ENCODE measurements at regions not wholly inside any gene's neighbourhood (a gene's known extent, or its start where the extent isn't known, plus 50 kb on each side); places are given as distances from the start of the nearest gene placed in this dataset.
A peak's percentile ranks its signal among the peaks of the same experiment; 100 is the strongest.
"Not testable (repeated sequence)": the region's sequence is repeated elsewhere in the genome, so short reads cannot be mapped to it uniquely, and the experiment has no call there.

GRCh38 chr13:19056355-19056880 lies 125.2 kb downstream of the TUBA3C start:
- H3K9me3 ChIP-seq (ENCODE audit: control insufficient read depth in 5 of 5, low read length in 5 of 5): peaks cover 0 to 11% (median 0%) of the 10 kb centered on the region in 5 donors
- H3K4me3 ChIP-seq (ENCODE audit: low read depth in 1 of 5, low read length in 5 of 5): no peak overlapping the region
- H3K27me3 ChIP-seq (ENCODE audit: control insufficient read depth in 5 of 5, insufficient read depth in 4 of 5, low read length in 5 of 5): peaks cover 0 to 2% (median 0%) of the 10 kb centered on the region in 5 donors
- no peak overlapping the region for H3K9ac ChIP-seq (ENCODE audit: low read length in 5 of 5)
- no peaks in the 10 kb centered on the region for H3K4me1 ChIP-seq (ENCODE audit: control insufficient read depth in 5 of 5, insufficient read depth in 5 of 5, low read length in 5 of 5)
- H3K36me3 ChIP-seq (ENCODE audit: control insufficient read depth in 5 of 5, insufficient read depth in 5 of 5, low read length in 5 of 5): no peaks in the 10 kb centered on the region
- H3K27ac ChIP-seq (ENCODE audit: low read depth, low read length): no peak overlapping the region

DNA sequence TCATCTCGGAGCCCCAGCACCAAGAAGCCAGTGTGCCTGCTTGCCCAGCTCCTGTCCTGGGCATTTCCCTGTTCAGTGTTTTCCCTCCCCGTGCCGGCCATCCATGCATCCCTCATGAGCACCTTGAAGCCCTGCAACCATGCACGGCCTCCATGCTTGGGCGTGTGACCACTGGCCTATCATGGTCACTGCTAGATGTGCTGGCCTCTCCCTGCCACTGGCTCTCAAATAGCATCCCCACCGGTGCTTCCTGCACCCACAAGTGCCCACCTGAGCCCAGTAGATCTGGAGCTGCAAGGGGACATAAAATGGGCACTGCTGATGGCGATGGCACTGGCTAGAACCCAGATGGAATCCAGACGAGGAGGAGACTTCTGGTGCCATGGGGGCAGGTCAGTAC lies 126.0 kb downstream of the TUBA3C start:
- no peaks in the 10 kb centered on the region for H3K27me3 ChIP-seq (ENCODE audit: control insufficient read depth in 5 of 5, insufficient read depth in 4 of 5, low read length in 5 of 5)
- H3K9me3 ChIP-seq (ENCODE audit: control insufficient read depth in 5 of 5, low read length in 5 of 5): peaks cover 0 to 11% (median 0%) of the 10 kb centered on the region in 5 donors
- H3K4me3 ChIP-seq (ENCODE audit: low read depth in 1 of 5, low read length in 5 of 5): no peak overlapping the region
- H3K4me1 ChIP-seq (ENCODE audit: control insufficient read depth in 5 of 5, insufficient read depth in 5 of 5, low read length in 5 of 5): no peaks in the 10 kb centered on the region
- H3K9ac ChIP-seq (ENCODE audit: low read length in 5 of 5): no peak overlapping the region
- H3K36me3 ChIP-seq (ENCODE audit: control insufficient read depth in 5 of 5, insufficient read depth in 5 of 5, low read length in 5 of 5): no peaks in the 10 kb centered on the region
- H3K27ac ChIP-seq (ENCODE audit: low read depth, low read length): no peak overlapping the region

- Histone ChIP-seq H3K9me3 (ENCODE audit: control insufficient read depth in 5 of 5, low read length in 5 of 5) (peaks cover 0 to 8% (median 0%) of the 10 kb centered on the region in 5 donors), H3K27ac (ENCODE audit: low read depth, low read length) (no peak overlapping the region), H3K9ac (ENCODE audit: low read length in 5 of 5) (no peak overlapping the region), H3K36me3 (ENCODE audit: control insufficient read depth in 5 of 5, insufficient read depth in 5 of 5, low read length in 5 of 5) (no peaks in the 10 kb centered on the region), H3K4me1 (ENCODE audit: control insufficient read depth in 5 of 5, insufficient read depth in 5 of 5, low read length in 5 of 5) (no peaks in the 10 kb centered on the region), H3K4me3 (ENCODE audit: low read depth in 1 of 5, low read length in 5 of 5) (peak overlapping the region in 1 of 5 donors; percentile 4), H3K27me3 (ENCODE audit: control insufficient read depth in 5 of 5, insufficient read depth in 4 of 5, low read length in 5 of 5) (no peaks in the 10 kb centered on the region)
These were observed 128.1 kb downstream of the TUBA3C start for GRCh38 chr13:19053561-19053960.

DNA sequence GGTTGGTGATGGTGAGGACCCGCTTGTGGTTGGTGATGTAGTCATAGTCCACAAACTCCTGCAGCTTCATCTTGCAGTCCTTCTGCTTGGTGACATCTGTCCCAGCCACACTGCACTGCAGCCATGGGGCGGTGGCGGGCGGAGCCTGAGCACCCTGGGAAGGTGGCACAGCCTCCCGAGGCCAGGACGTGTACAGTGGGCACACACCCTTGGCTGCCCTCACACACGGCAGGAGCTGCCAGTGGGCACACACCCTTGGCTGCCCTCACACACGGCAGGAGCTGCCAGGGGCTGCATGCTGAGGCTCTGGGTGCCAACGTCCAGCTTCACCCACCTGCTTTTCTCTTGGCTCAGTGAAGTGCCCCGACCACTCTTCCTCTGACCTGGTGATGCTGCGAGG lies 128.7 kb downstream of the TUBA3C start:
- Histone ChIP-seq H3K4me1 (ENCODE audit: control insufficient read depth in 5 of 5, insufficient read depth in 5 of 5, low read length in 5 of 5) (no peaks in the 10 kb centered on the region), H3K4me3 (ENCODE audit: low read depth in 1 of 5, low read length in 5 of 5) (no peak overlapping the region), H3K9ac (ENCODE audit: low read length in 5 of 5) (no peak overlapping the region), H3K27me3 (ENCODE audit: control insufficient read depth in 5 of 5, insufficient read depth in 4 of 5, low read length in 5 of 5) (no peaks in the 10 kb centered on the region), H3K27ac (ENCODE audit: low read depth, low read length) (no peak overlapping the region), H3K9me3 (ENCODE audit: control insufficient read depth in 5 of 5, low read length in 5 of 5) (peaks cover 0 to 8% (median 0%) of the 10 kb centered on the region in 5 donors), H3K36me3 (ENCODE audit: control insufficient read depth in 5 of 5, insufficient read depth in 5 of 5, low read length in 5 of 5) (no peaks in the 10 kb centered on the region)

DNA sequence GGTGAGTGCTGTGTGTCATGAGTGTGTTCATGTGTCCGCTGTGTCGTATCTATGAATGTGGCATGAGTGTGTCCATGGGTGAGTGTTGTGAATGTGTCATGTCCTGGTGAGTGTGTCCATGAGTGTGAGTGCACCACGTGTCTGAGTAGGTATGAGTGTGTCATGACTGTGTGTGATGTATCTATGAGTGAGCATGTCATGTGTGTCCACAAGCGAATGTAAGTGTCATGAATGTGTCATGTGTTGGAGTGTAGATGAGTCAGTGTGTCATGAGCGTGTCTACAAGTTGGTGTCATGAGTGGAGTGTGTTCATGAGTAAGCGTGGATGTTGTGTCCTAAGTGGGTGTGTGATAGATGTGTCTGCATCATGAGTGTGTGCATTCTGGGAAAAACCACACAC lies 129.4 kb downstream of the TUBA3C start:
- Histone ChIP-seq H3K4me1 (ENCODE audit: control insufficient read depth in 5 of 5, insufficient read depth in 5 of 5, low read length in 5 of 5) (no peaks in the 10 kb centered on the region), H3K36me3 (ENCODE audit: control insufficient read depth in 5 of 5, insufficient read depth in 5 of 5, low read length in 5 of 5) (no peaks in the 10 kb centered on the region), H3K27ac (ENCODE audit: low read depth, low read length) (no peak overlapping the region), H3K9me3 (ENCODE audit: control insufficient read depth in 5 of 5, low read length in 5 of 5) (peaks cover 0 to 8% (median 0%) of the 10 kb centered on the region in 5 donors), H3K27me3 (ENCODE audit: control insufficient read depth in 5 of 5, insufficient read depth in 4 of 5, low read length in 5 of 5) (no peaks in the 10 kb centered on the region), H3K9ac (ENCODE audit: low read length in 5 of 5) (no peak overlapping the region), H3K4me3 (ENCODE audit: low read depth in 1 of 5, low read length in 5 of 5) (no peak overlapping the region)

DNA sequence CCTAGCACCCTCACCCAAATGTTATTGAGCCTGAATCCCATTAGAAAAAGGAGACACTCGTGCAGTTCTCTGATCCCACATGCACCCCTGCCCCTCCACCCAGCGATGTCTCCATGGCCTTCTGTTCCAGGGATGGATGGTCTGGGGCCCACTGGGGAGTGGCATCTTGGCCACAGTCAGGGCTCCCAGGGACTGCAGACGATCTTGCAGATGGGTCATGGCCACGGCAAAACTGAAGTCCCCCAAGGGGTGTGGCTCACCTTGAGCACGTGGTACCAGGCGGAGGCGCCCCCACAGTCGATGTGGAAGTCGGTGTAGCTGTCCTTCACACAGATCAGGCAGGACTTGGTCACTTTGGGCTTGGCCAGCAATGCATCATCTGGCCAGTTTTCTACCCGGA lies 130.7 kb downstream of the TUBA3C start:
- H3K36me3 ChIP-seq (ENCODE audit: control insufficient read depth in 5 of 5, insufficient read depth in 5 of 5, low read length in 5 of 5): no peaks in the 10 kb centered on the region
- peaks cover 0 to 8% (median 0%) of the 10 kb centered on the region in 5 donors for H3K9me3 ChIP-seq (ENCODE audit: control insufficient read depth in 5 of 5, low read length in 5 of 5)
- no peaks in the 10 kb centered on the region for H3K4me1 ChIP-seq (ENCODE audit: control insufficient read depth in 5 of 5, insufficient read depth in 5 of 5, low read length in 5 of 5)
- H3K4me3 ChIP-seq (ENCODE audit: low read depth in 1 of 5, low read length in 5 of 5): no peak overlapping the region
- no peak overlapping the region for H3K9ac ChIP-seq (ENCODE audit: low read length in 5 of 5)
- no peaks in the 10 kb centered on the region for H3K27me3 ChIP-seq (ENCODE audit: control insufficient read depth in 5 of 5, insufficient read depth in 4 of 5, low read length in 5 of 5)
- H3K27ac ChIP-seq (ENCODE audit: low read depth, low read length): no peak overlapping the region

DNA sequence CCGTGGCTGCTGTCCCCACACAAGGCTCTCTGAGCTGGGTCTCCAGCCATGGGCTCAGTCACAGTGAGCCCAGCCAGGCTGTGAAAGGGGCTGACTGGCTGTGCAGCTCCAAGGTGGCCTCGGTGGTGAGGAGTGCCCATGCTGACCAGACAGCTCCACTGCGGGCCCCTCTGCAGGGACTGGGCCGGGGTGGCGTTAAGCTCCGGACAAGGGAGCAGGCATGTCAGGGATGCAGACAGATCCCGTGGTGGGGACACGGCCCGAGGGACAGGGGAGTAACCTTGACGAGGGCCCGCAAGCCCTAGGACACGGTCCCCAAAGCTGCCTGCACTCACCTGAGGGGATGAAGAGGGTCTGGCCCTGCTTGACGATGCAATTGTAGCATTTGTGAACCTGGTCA lies 132.0 kb downstream of the TUBA3C start:
- H3K9ac ChIP-seq (ENCODE audit: low read length in 5 of 5); H3K27me3 ChIP-seq (ENCODE audit: control insufficient read depth in 5 of 5, insufficient read depth in 4 of 5, low read length in 5 of 5); H3K9me3 ChIP-seq (ENCODE audit: control insufficient read depth in 5 of 5, low read length in 5 of 5); H3K4me3 ChIP-seq (ENCODE audit: low read depth in 1 of 5, low read length in 5 of 5); H3K36me3 ChIP-seq (ENCODE audit: control insufficient read depth in 5 of 5, insufficient read depth in 5 of 5, low read length in 5 of 5); H3K4me1 ChIP-seq (ENCODE audit: control insufficient read depth in 5 of 5, insufficient read depth in 5 of 5, low read length in 5 of 5); H3K27ac ChIP-seq (ENCODE audit: low read depth, low read length): not testable (repeated sequence)

DNA sequence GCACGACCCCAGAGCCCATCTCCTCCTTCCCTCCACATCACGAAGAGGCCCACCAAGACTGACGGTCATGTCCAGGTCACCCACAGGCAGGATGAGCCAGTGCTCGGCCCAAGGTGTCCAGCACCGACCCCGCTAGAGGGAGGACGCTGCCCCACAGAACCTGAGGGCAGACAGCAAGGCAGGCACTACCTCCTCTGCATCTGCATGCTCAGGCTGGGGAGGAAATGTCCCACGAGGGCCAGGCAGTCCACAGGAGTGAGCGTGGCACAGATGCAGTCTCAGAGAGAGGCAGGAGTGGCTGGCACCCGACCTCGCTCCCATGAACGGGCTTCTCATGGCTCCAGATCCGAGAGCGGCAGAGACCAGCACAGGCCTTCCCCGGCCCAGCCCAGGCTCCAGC lies 133.2 kb downstream of the TUBA3C start:
- Histone ChIP-seq H3K27ac (ENCODE audit: low read depth, low read length) (no peak overlapping the region), H3K36me3 (ENCODE audit: control insufficient read depth in 5 of 5, insufficient read depth in 5 of 5, low read length in 5 of 5) (no peaks in the 10 kb centered on the region), H3K27me3 (ENCODE audit: control insufficient read depth in 5 of 5, insufficient read depth in 4 of 5, low read length in 5 of 5) (no peaks in the 10 kb centered on the region), H3K4me3 (ENCODE audit: low read depth in 1 of 5, low read length in 5 of 5) (no peak overlapping the region), H3K9ac (ENCODE audit: low read length in 5 of 5) (no peak overlapping the region), H3K4me1 (ENCODE audit: control insufficient read depth in 5 of 5, insufficient read depth in 5 of 5, low read length in 5 of 5) (no peaks in the 10 kb centered on the region), H3K9me3 (ENCODE audit: control insufficient read depth in 5 of 5, low read length in 5 of 5) (peaks cover 0 to 4% (median 0%) of the 10 kb centered on the region in 5 donors)

DNA sequence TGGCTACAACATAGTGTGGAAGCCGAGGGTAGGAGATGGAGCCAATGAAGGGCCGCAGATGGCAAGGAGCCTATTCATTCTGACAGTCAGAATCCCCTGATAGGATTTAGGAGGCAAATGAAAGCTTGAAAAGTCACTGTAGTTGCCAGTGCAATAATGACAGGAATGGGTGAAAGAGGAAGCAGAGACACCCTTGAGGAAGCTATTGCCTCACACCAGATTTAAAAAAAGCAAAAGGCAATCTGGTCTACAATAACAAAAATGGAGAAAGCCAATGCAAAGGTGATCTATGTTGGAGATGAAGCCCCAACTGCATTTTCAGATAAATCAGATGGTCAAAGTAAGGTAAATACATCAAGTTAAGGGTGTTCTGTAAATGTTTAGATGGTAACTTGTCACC lies 158.5 kb downstream of the TUBA3C start:
- no peaks in the 10 kb centered on the region for H3K9me3 ChIP-seq (ENCODE audit: control insufficient read depth in 5 of 5, low read length in 5 of 5)
- no peaks in the 10 kb centered on the region for H3K36me3 ChIP-seq (ENCODE audit: control insufficient read depth in 5 of 5, insufficient read depth in 5 of 5, low read length in 5 of 5)
- peaks cover 0 to 5% (median 0%) of the 10 kb centered on the region in 5 donors for H3K4me1 ChIP-seq (ENCODE audit: control insufficient read depth in 5 of 5, insufficient read depth in 5 of 5, low read length in 5 of 5)
- no peak overlapping the region for H3K9ac ChIP-seq (ENCODE audit: low read length in 5 of 5)
- H3K27me3 ChIP-seq (ENCODE audit: control insufficient read depth in 5 of 5, insufficient read depth in 4 of 5, low read length in 5 of 5): no peaks in the 10 kb centered on the region
- H3K27ac ChIP-seq (ENCODE audit: low read depth, low read length): no peak overlapping the region
- no peak overlapping the region for H3K4me3 ChIP-seq (ENCODE audit: low read depth in 1 of 5, low read length in 5 of 5)

- Histone ChIP-seq H3K36me3 (ENCODE audit: control insufficient read depth in 5 of 5, insufficient read depth in 5 of 5, low read length in 5 of 5) (no peaks in the 10 kb centered on the region), H3K27ac (ENCODE audit: low read depth, low read length) (no peak overlapping the region), H3K9me3 (ENCODE audit: control insufficient read depth in 5 of 5, low read length in 5 of 5) (no peaks in the 10 kb centered on the region), H3K4me3 (ENCODE audit: low read depth in 1 of 5, low read length in 5 of 5) (no peak overlapping the region), H3K9ac (ENCODE audit: low read length in 5 of 5) (no peak overlapping the region), H3K4me1 (ENCODE audit: control insufficient read depth in 5 of 5, insufficient read depth in 5 of 5, low read length in 5 of 5) (peaks cover 0 to 5% (median 0%) of the 10 kb centered on the region in 5 donors), H3K27me3 (ENCODE audit: control insufficient read depth in 5 of 5, insufficient read depth in 4 of 5, low read length in 5 of 5) (no peaks in the 10 kb centered on the region)
These were observed 160.6 kb downstream of the TUBA3C start for GRCh38 chr13:19020988-19021387.

DNA sequence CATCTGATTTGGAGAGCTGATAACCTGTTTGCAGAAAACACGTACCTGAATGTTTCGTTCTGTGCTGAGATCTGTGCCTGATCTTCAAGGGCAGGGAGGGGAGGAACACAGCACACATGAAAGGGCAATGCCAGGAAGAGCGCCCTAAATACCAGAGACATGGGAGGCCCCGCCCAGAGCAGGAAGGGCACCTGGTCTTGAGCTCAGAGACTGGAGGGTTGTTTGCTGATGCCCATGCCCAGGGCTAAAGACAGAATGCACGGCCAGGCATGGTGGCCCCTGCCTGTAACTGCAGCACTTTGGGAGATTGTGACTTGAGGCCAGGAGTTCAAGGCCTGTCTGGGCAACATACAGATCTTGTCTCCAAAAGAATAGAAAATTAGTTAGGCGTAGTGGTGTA lies 183.2 kb downstream of the TUBA3C start:
- Histone ChIP-seq H3K4me1 (ENCODE audit: control insufficient read depth in 5 of 5, insufficient read depth in 5 of 5, low read length in 5 of 5) (peaks cover 2 to 32% (median 21%) of the 10 kb centered on the region in 5 donors), H3K27me3 (ENCODE audit: control insufficient read depth in 5 of 5, insufficient read depth in 4 of 5, low read length in 5 of 5) (no peaks in the 10 kb centered on the region), H3K4me3 (ENCODE audit: low read depth in 1 of 5, low read length in 5 of 5) (no peak overlapping the region), H3K36me3 (ENCODE audit: control insufficient read depth in 5 of 5, insufficient read depth in 5 of 5, low read length in 5 of 5) (no peaks in the 10 kb centered on the region), H3K9ac (ENCODE audit: low read length in 5 of 5) (no peak overlapping the region), H3K9me3 (ENCODE audit: control insufficient read depth in 5 of 5, low read length in 5 of 5) (peaks cover 2 to 40% (median 29%) of the 10 kb centered on the region in 5 donors), H3K27ac (ENCODE audit: low read depth, low read length) (no peak overlapping the region)

Measured in subcutaneous abdominal adipose tissue (tissue), 5 donors.